Thyroid gland (tissue), 4 donors: ENCODE measurements at regions not wholly inside any gene's neighbourhood (a gene's known extent, or its start where the extent isn't known, plus 50 kb on each side); places are given as distances from the start of the nearest gene placed in this dataset.

ENCODE experiments used
- CTCF ChIP-seq, 6 experiments: fragments of 200-600 bp in 3 of 6; fragments of 450-650 bp in 3 of 6; sonication (generic) in 3 of 6; IDR thresholded peaks; one replicate each; pipeline ENCODE4 v1.5.1; 2016 to 2019; ENCODE audit warnings: antibody characterized with exemption in 6 of 6, mild to moderate bottlenecking in 2 of 6, inconsistent platforms in 1 of 6, moderate library complexity in 1 of 6
- POLR2A ChIP-seq, 2 donors: fragments of 450-650 bp; IDR thresholded peaks; one replicate each; pipeline ENCODE4 v1.6.1; 2017; ENCODE audit warnings: antibody characterized with exemption in 2 of 2, mild to moderate bottlenecking in 2 of 2, moderate library complexity in 1 of 2

GRCh38 chr20:47989957-47990356, 204.7 kb upstream of the SULF2 start:
- no peak for TF ChIP-seq CTCF (IDR thresholded peaks at IDR 0.05)
- no peak for TF ChIP-seq POLR2A (IDR thresholded peaks at IDR 0.05)
